Naive thymus-derived CD4-positive, alpha-beta T cell (primary cell): ENCODE measurements at regions not wholly inside any gene's neighbourhood (a gene's known extent, or its start where the extent isn't known, plus 50 kb on each side); places are given as distances from the start of the nearest gene placed in this dataset.

Source experiments
- ATAC-seq: fragments of 150-1000 bp; cut with Tn5 transposase; 2 replicates; pipeline ENCODE4 v1.10.0; 2021; ENCODE audit warnings: mild to moderate bottlenecking, moderate library complexity
- CTCF ChIA-PET: fragments of 350-600 bp; sonication (Branson Sonifier 250); formaldehyde crosslinking; loops from one replicate; lab custom pipeline; 2021; ENCODE audit warnings: antibody characterized with exemption; lab: Charles Lee
- POLR2A ChIA-PET: fragments of 350-600 bp; sonication (Branson Sonifier 250); formaldehyde crosslinking; loops from one replicate; lab custom pipeline; 2021; ENCODE audit warnings: antibody characterized with exemption, inconsistent platforms; lab: Charles Lee
- DNase-seq, 9 donors: peaks; one replicate each; pipeline versions ENCODE4 v3.0.0 to v3.0.0-alpha.2; 2020 to 2022; ENCODE audit warnings: mixed read lengths in 1 of 9
- H3K27ac ChIP-seq: one replicate; pipeline ENCODE4 v1.7.0; 2013; ENCODE audit warnings: mild to moderate bottlenecking, low read depth, low read length, moderate library complexity
- H3K27me3 ChIP-seq, 2 donors: one replicate each; pipeline ENCODE4 v1.7.0; 2013; ENCODE audit warnings: low read length in 2 of 2, mild to moderate bottlenecking in 2 of 2, moderate library complexity in 2 of 2; ENCODE audit not compliant: control insufficient read depth in 2 of 2, insufficient read depth in 2 of 2
- H3K36me3 ChIP-seq, 3 experiments: 1 replicate in 2 of 3; 2 replicates in 1 of 3; pipeline ENCODE4 v1.7.0; 2013; ENCODE audit warnings: low read length in 3 of 3, mild to moderate bottlenecking in 3 of 3, moderate library complexity in 1 of 3; ENCODE audit not compliant: insufficient read depth in 3 of 3, control insufficient read depth in 2 of 3
- H3K4me1 ChIP-seq, 2 donors: one replicate each; pipeline ENCODE4 v1.7.0; 2013; ENCODE audit warnings: low read length in 2 of 2, mild to moderate bottlenecking in 2 of 2, moderate library complexity in 1 of 2; ENCODE audit not compliant: control insufficient read depth in 2 of 2, insufficient read depth in 2 of 2
- H3K4me3 ChIP-seq: 2 replicates; pipeline ENCODE4 v1.7.0; 2013; ENCODE audit warnings: mild to moderate bottlenecking, low read length
- H3K9me3 ChIP-seq, 3 experiments: 1 replicate in 2 of 3; 2 replicates in 1 of 3; pipeline ENCODE4 v1.7.0; 2013; ENCODE audit warnings: low read length in 3 of 3; ENCODE audit not compliant: control insufficient read depth in 2 of 3
- H3K27ac Mint-ChIP-seq, 9 donors: one replicate each; pipeline ENCODE4 v1.8.0; 2020 to 2022; ENCODE audit warnings: mixed read lengths in 9 of 9, mild to moderate bottlenecking in 8 of 9, moderate library complexity in 5 of 9, inconsistent platforms in 2 of 9
- H3K27me3 Mint-ChIP-seq, 5 donors: one replicate each; pipeline ENCODE4 v1.8.0; 2021 to 2022; ENCODE audit warnings: mixed read lengths in 5 of 5, mild to moderate bottlenecking in 1 of 5
- H3K36me3 Mint-ChIP-seq, 5 donors: one replicate each; pipeline ENCODE4 v1.8.0; 2020 to 2022; ENCODE audit warnings: mixed read lengths in 5 of 5, mild to moderate bottlenecking in 3 of 5, inconsistent platforms in 1 of 5
- H3K4me1 Mint-ChIP-seq, 7 donors: one replicate each; pipeline ENCODE4 v1.8.0; 2020 to 2022; ENCODE audit warnings: mixed read lengths in 7 of 7, mild to moderate bottlenecking in 3 of 7, inconsistent platforms in 1 of 7
- H3K4me3 Mint-ChIP-seq, 10 donors: one replicate each; pipeline ENCODE4 v1.8.0; 2020 to 2022; ENCODE audit warnings: mild to moderate bottlenecking in 10 of 10, mixed read lengths in 10 of 10, moderate library complexity in 6 of 10, inconsistent platforms in 2 of 10
- H3K9me3 Mint-ChIP-seq, 11 donors: one replicate each; pipeline ENCODE4 v1.8.0; 2020 to 2022; ENCODE audit warnings: mixed read lengths in 11 of 11, mild to moderate bottlenecking in 4 of 11, inconsistent platforms in 1 of 11, moderate library complexity in 1 of 11
- intact Hi-C, 2 donors: fragments of 100-400 bp; cut with micrococcal nuclease; formaldehyde crosslinking; loops; one replicate each; pipeline ENCODE4 v1.15.1; 2023

- ATAC-seq = no peak
- no peak overlapping the region for H3K27ac Mint-ChIP-seq
- H3K4me3 ChIP-seq = no peak overlapping the region
- ChIA-PET CTCF (interaction anchor here (0.5 kb wide), 1 partner anchor 80 kb away, joined by 3 read pairs; no protein-coding TSS in a partner anchor), POLR2A (no interaction called here)
- no peaks in the 10 kb centered on the region for H3K36me3 Mint-ChIP-seq
- no peaks in the 10 kb centered on the region for H3K4me1 Mint-ChIP-seq
- no peaks in the 10 kb centered on the region for H3K27me3 ChIP-seq
- no peak overlapping the region for H3K27ac ChIP-seq
- no peaks in the 10 kb centered on the region for H3K36me3 ChIP-seq
- H3K27me3 Mint-ChIP-seq = no peaks in the 10 kb centered on the region
- H3K9me3 ChIP-seq = no peaks in the 10 kb centered on the region
- no peak overlapping the region for H3K4me3 Mint-ChIP-seq
- no peak for DNase-seq
- peaks cover 5 to 19% (median 9%) of the 10 kb centered on the region in 11 donors for H3K9me3 Mint-ChIP-seq
- intact Hi-C loops = no loop called here
- H3K4me1 ChIP-seq = no peaks in the 10 kb centered on the region
These were observed 712.1 kb upstream of the CXADR start for GRCh38 chr21:16800536-16801275.

GRCh38 chr21:16811011-16811410, 701.8 kb upstream of the CXADR start:
- H3K27me3 Mint-ChIP-seq = no peaks in the 10 kb centered on the region
- no peak for ATAC-seq
- POLR2A ChIA-PET = no interaction called here

GRCh38 chr21:16811970-16812369, 700.9 kb upstream of the CXADR start:
- H3K4me3 Mint-ChIP-seq = no peak overlapping the region
- ChIA-PET CTCF (no interaction called here), POLR2A (no interaction called here)

More at GRCh38 chr21:16811011-16811410, 701.8 kb upstream of the CXADR start:
- Histone ChIP-seq H3K4me1 (no peaks in the 10 kb centered on the region), H3K9me3 (no peaks in the 10 kb centered on the region), H3K36me3 (no peaks in the 10 kb centered on the region), H3K4me3 (no peak overlapping the region), H3K27me3 (no peaks in the 10 kb centered on the region), H3K27ac (no peak overlapping the region)
- Mint-ChIP-seq H3K4me3 (no peak overlapping the region), H3K4me1 (no peaks in the 10 kb centered on the region), H3K27ac (no peak overlapping the region), H3K9me3 (peaks cover 0 to 7% (median 3%) of the 10 kb centered on the region in 11 donors), H3K36me3 (no peaks in the 10 kb centered on the region)
- intact Hi-C loops = no loop called here
- DNase-seq = no peak
- CTCF ChIA-PET = no interaction called here

GRCh38 chr21:16815243-16815642, 697.6 kb upstream of the CXADR start:
- no peak overlapping the region for H3K27ac Mint-ChIP-seq
- H3K27me3 Mint-ChIP-seq = no peaks in the 10 kb centered on the region
- H3K9me3 ChIP-seq = no peaks in the 10 kb centered on the region
- ChIA-PET CTCF (no interaction called here), POLR2A (no interaction called here)
- no peaks in the 10 kb centered on the region for H3K4me1 ChIP-seq
- H3K27ac ChIP-seq = no peak overlapping the region
- no peaks in the 10 kb centered on the region for H3K36me3 Mint-ChIP-seq
- intact Hi-C loops = no loop called here
- no peak overlapping the region for H3K4me3 ChIP-seq
- ATAC-seq (no peak), DNase-seq (no peak)
- H3K27me3 ChIP-seq = no peaks in the 10 kb centered on the region
- peaks cover 0 to 16% (median 6%) of the 10 kb centered on the region in 11 donors for H3K9me3 Mint-ChIP-seq
- no peaks in the 10 kb centered on the region for H3K36me3 ChIP-seq
- H3K4me1 Mint-ChIP-seq = no peaks in the 10 kb centered on the region
- no peak overlapping the region for H3K4me3 Mint-ChIP-seq

More at GRCh38 chr21:16811970-16812369, 700.9 kb upstream of the CXADR start:
- Histone ChIP-seq H3K4me1 (no peaks in the 10 kb centered on the region), H3K27ac (no peak overlapping the region), H3K27me3 (no peaks in the 10 kb centered on the region), H3K9me3 (no peaks in the 10 kb centered on the region), H3K36me3 (no peaks in the 10 kb centered on the region), H3K4me3 (no peak overlapping the region)
- intact Hi-C loops = no loop called here
- ATAC-seq (no peak), DNase-seq (no peak)
- no peak overlapping the region for H3K27ac Mint-ChIP-seq
- H3K9me3 Mint-ChIP-seq = peaks cover 0 to 12% (median 3%) of the 10 kb centered on the region in 11 donors
- no peaks in the 10 kb centered on the region for H3K36me3 Mint-ChIP-seq
- no peaks in the 10 kb centered on the region for H3K4me1 Mint-ChIP-seq
- H3K27me3 Mint-ChIP-seq = no peaks in the 10 kb centered on the region

- Histone ChIP-seq H3K27ac (no peak overlapping the region), H3K27me3 (no peaks in the 10 kb centered on the region), H3K4me1 (no peaks in the 10 kb centered on the region), H3K4me3 (no peak overlapping the region), H3K9me3 (no peaks in the 10 kb centered on the region), H3K36me3 (no peaks in the 10 kb centered on the region)
- intact Hi-C loops = no loop called here
- Mint-ChIP-seq H3K27me3 (no peaks in the 10 kb centered on the region), H3K4me3 (no peak overlapping the region), H3K27ac (no peak overlapping the region), H3K4me1 (no peaks in the 10 kb centered on the region), H3K36me3 (no peaks in the 10 kb centered on the region), H3K9me3 (peaks cover 1 to 28% (median 10%) of the 10 kb centered on the region in 11 donors)
- ChIA-PET POLR2A (no interaction called here), CTCF (no interaction called here)
- no peak for ATAC-seq
- no peak for DNase-seq
These were observed 691.3 kb upstream of the CXADR start for GRCh38 chr21:16821588-16821987.

GRCh38 chr21:16829532-16829931, 683.3 kb upstream of the CXADR start:
- Histone ChIP-seq H3K4me1 (no peaks in the 10 kb centered on the region), H3K9me3 (no peaks in the 10 kb centered on the region), H3K36me3 (no peaks in the 10 kb centered on the region), H3K27ac (no peak overlapping the region), H3K4me3 (no peak overlapping the region), H3K27me3 (no peaks in the 10 kb centered on the region)
- no peak for DNase-seq
- POLR2A ChIA-PET = no interaction called here
- ATAC-seq = no peak
- Mint-ChIP-seq H3K4me3 (no peak overlapping the region), H3K36me3 (no peaks in the 10 kb centered on the region), H3K9me3 (peaks cover 0 to 8% (median 2%) of the 10 kb centered on the region in 11 donors), H3K27ac (no peak overlapping the region), H3K4me1 (no peaks in the 10 kb centered on the region), H3K27me3 (no peaks in the 10 kb centered on the region)
- CTCF ChIA-PET = no interaction called here
- intact Hi-C loops = no loop called here

GRCh38 chr21:16832791-16833190, 680.1 kb upstream of the CXADR start:
- Mint-ChIP-seq H3K36me3 (no peaks in the 10 kb centered on the region), H3K27ac (no peak overlapping the region), H3K4me1 (no peaks in the 10 kb centered on the region), H3K9me3 (peaks cover 0 to 5% (median 0%) of the 10 kb centered on the region in 11 donors), H3K27me3 (no peaks in the 10 kb centered on the region), H3K4me3 (no peak overlapping the region)
- Histone ChIP-seq H3K27ac (no peak overlapping the region), H3K9me3 (no peaks in the 10 kb centered on the region), H3K4me1 (no peaks in the 10 kb centered on the region), H3K4me3 (no peak overlapping the region), H3K36me3 (no peaks in the 10 kb centered on the region), H3K27me3 (no peaks in the 10 kb centered on the region)
- ATAC-seq (no peak), DNase-seq (no peak)
- POLR2A ChIA-PET = no interaction called here
- CTCF ChIA-PET = no interaction called here
- intact Hi-C loops = no loop called here
